GM12891 (cell line): ENCODE measurements at regions not wholly inside any gene's neighbourhood (a gene's known extent, or its start where the extent isn't known, plus 50 kb on each side); places are given as distances from the start of the nearest gene placed in this dataset.

Source experiments
- DNase-seq: peaks from one replicate; pipeline ENCODE4 v3.0.0; 2011; ENCODE audit warnings: low spot score; ENCODE audit not compliant: insufficient read length
- FAIRE-seq: peaks from 2 replicates; lab custom pipeline; 2011; peaks lifted over from hg19 to GRCh38; lab: Jason Lieb, UNC
- PAX5 ChIP-seq: IDR thresholded peaks from 2 replicates; pipeline ENCODE4 v1.6.1; 2011; ENCODE audit warnings: low read length, moderate library complexity, mild to moderate bottlenecking; ENCODE audit not compliant: insufficient read depth, severe bottlenecking
- POLR2A ChIP-seq: IDR thresholded peaks from 2 replicates; pipeline ENCODE4 v1.6.1; 2011; ENCODE audit warnings: low read depth, low read length, control low read depth
- POLR2AphosphoS5 ChIP-seq: IDR thresholded peaks from 2 replicates; pipeline ENCODE4 v1.6.1; 2011; ENCODE audit warnings: low read depth, low read length, control low read depth
- POU2F2 ChIP-seq: IDR thresholded peaks from 2 replicates; pipeline ENCODE4 v1.6.1; 2011; ENCODE audit warnings: low read depth, mild to moderate bottlenecking, control low read depth, low read length, moderate library complexity
- SPI1 ChIP-seq: IDR thresholded peaks from 2 replicates; pipeline ENCODE4 v1.6.1; 2011; ENCODE audit warnings: low read depth, low read length, control low read depth
- TAF1 ChIP-seq: IDR thresholded peaks from 2 replicates; pipeline ENCODE4 v1.6.1; 2011; ENCODE audit warnings: low read depth, low read length, control low read depth

GRCh38 chr12:112559784-112560183, 141.0 kb downstream of the PTPN11 start:
- FAIRE-seq (no peak), DNase-seq (no peak)
- no peak for TF ChIP-seq TAF1
- no peak for TF ChIP-seq PAX5
- no peak for TF ChIP-seq POLR2A
- no peak for TF ChIP-seq POLR2AphosphoS5
- no peak for TF ChIP-seq POU2F2
- no peak for TF ChIP-seq SPI1

GRCh38 chr12:112564160-112564784, 145.5 kb downstream of the PTPN11 start:
- DNase-seq (no peak), FAIRE-seq (no peak)
- TF ChIP-seq POU2F2 (no peak), POLR2A (no peak), POLR2AphosphoS5 (no peak), TAF1 (no peak), PAX5 (no peak), SPI1 (no peak)

- no peak for FAIRE-seq
- no peak for DNase-seq
- TF ChIP-seq POU2F2 (no peak), PAX5 (no peak), TAF1 (no peak), POLR2A (no peak), POLR2AphosphoS5 (no peak), SPI1 (no peak)
Measured at GRCh38 chr12:112568641-112569040, 149.9 kb downstream of the PTPN11 start.

GRCh38 chr12:112570096-112570495, 151.3 kb downstream of the PTPN11 start:
- FAIRE-seq (no peak), DNase-seq (no peak)
- TF ChIP-seq POU2F2 (no peak), TAF1 (no peak), SPI1 (no peak), POLR2A (no peak), POLR2AphosphoS5 (no peak), PAX5 (no peak)

- DNase-seq (no peak), FAIRE-seq (no peak)
- TF ChIP-seq SPI1 (no peak), TAF1 (no peak), POLR2A (no peak), PAX5 (no peak), POLR2AphosphoS5 (no peak), POU2F2 (no peak)
Measured at GRCh38 chr12:112573141-112573540, 154.4 kb downstream of the PTPN11 start.

- DNase-seq, result no peak
- FAIRE-seq, result no peak
- no peak for TF ChIP-seq POLR2A
- TF ChIP-seq POU2F2, result no peak
- no peak for TF ChIP-seq TAF1
- no peak for TF ChIP-seq PAX5
- TF ChIP-seq SPI1, result no peak
- no peak for TF ChIP-seq POLR2AphosphoS5
Measured at GRCh38 chr12:112574896-112575558, 156.3 kb downstream of the PTPN11 start.

GRCh38 chr12:112575559-112576067, 156.9 kb downstream of the PTPN11 start:
- no peak for DNase-seq
- TF ChIP-seq POLR2AphosphoS5 (no peak), PAX5 (no peak), POLR2A (no peak), SPI1 (no peak), TAF1 (no peak), POU2F2 (no peak)
- no peak for FAIRE-seq

- FAIRE-seq (no peak), DNase-seq (no peak)
- TF ChIP-seq PAX5 (no peak), SPI1 (0 out of 2 replicates have a peak, but pooled peaks have one; percentile 3)
Measured at GRCh38 chr12:112577473-112578329, 159.0 kb downstream of the PTPN11 start.

- no peak for FAIRE-seq
- no peak for DNase-seq
- TF ChIP-seq POLR2A, result no peak
- TF ChIP-seq SPI1, result no peak
- TF ChIP-seq TAF1, result no peak
- TF ChIP-seq PAX5, result no peak
- TF ChIP-seq POU2F2, result no peak
- no peak for TF ChIP-seq POLR2AphosphoS5
Measured at GRCh38 chr12:112584266-112584722, 165.5 kb downstream of the PTPN11 start.
